ENCODE measurements at regions not wholly inside any gene's neighbourhood (a gene's known extent, or its start where the extent isn't known, plus 50 kb on each side); places are given as distances from the start of the nearest gene placed in this dataset.

DNA sequence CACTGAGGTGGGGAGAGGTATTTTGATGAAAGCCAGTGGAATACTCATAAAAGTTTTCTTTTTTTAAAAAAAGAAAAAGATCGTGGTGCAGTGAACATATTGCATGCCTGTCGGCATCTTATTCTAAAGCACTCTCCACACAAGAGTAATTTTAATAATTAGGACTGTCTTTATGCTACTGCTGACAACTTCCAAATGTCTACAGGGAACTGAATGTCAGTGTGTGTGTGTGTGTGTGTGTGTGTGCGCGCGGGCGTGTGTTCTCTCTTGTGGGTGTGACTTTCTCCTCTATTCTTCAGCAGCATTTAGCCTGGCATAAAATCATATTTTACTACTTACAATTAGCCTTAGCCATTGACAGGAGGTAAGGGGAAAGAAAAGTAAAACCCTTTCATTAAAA, 268.5 kb downstream of the C3orf38 start:
- H3K4me1 ChIP-seq = no peaks in the 10 kb centered on the region
- DNase-seq = no peak
- intact Hi-C loops (cut with DNase I) = no loop called here
- TF ChIP-seq EP300 (IDR thresholded peaks at IDR 0.05) (no peak), POLR2AphosphoS5 (IDR thresholded peaks at IDR 0.05) (no peak), POLR2A (IDR thresholded peaks at IDR 0.05) (no peak)
- TF ChIP-seq, protein P1, sequence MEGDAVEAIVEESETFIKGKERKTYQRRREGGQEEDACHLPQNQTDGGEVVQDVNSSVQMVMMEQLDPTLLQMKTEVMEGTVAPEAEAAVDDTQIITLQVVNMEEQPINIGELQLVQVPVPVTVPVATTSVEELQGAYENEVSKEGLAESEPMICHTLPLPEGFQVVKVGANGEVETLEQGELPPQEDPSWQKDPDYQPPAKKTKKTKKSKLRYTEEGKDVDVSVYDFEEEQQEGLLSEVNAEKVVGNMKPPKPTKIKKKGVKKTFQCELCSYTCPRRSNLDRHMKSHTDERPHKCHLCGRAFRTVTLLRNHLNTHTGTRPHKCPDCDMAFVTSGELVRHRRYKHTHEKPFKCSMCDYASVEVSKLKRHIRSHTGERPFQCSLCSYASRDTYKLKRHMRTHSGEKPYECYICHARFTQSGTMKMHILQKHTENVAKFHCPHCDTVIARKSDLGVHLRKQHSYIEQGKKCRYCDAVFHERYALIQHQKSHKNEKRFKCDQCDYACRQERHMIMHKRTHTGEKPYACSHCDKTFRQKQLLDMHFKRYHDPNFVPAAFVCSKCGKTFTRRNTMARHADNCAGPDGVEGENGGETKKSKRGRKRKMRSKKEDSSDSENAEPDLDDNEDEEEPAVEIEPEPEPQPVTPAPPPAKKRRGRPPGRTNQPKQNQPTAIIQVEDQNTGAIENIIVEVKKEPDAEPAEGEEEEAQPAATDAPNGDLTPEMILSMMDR (IDR thresholded peaks at IDR 0.05) = no peak
- 88% methylated on average over 6 of the region's 6 CpGs for WGBS, 2 donors
- H3K4me3 ChIP-seq = no peak overlapping the region
- no peaks in the 10 kb centered on the region for H3K9me3 ChIP-seq
- H3K36me3 ChIP-seq = no peaks in the 10 kb centered on the region
- H3K27ac ChIP-seq = no peak overlapping the region
- H3K27me3 ChIP-seq = no peaks in the 10 kb centered on the region

DNA sequence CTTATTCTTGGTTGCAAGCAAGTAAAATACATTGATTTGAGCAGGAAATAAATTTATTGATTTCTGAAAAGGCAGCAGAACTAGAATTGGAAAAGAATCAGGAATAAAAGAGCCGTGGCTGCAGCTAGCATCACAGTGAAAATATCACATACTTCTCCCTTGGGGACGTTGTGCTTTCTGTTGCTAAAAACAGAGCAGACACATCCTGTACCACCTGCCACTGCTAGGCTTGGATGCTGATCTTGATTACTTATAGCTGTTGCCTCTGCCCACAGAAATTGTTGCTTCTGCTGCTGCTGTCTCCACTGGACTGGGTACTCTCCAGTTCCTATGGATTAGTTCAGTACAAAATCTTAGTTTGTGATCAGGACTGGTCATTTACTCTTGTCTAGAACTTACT, 283.8 kb downstream of the C3orf38 start:
- no peaks in the 10 kb centered on the region for H3K36me3 ChIP-seq
- no peak for DNase-seq
- no peak overlapping the region for H3K4me3 ChIP-seq
- TF ChIP-seq POLR2AphosphoS5 (IDR thresholded peaks at IDR 0.05) (no peak), POLR2A (IDR thresholded peaks at IDR 0.05) (no peak), EP300 (IDR thresholded peaks at IDR 0.05) (no peak)
- TF ChIP-seq, protein P1 (IDR thresholded peaks at IDR 0.05) = no peak
- no peaks in the 10 kb centered on the region for H3K4me1 ChIP-seq
- no peaks in the 10 kb centered on the region for H3K27me3 ChIP-seq
- WGBS, 2 donors = 34 to 60% methylated on average over 2 of the region's 2 CpGs
- H3K27ac ChIP-seq = no peak overlapping the region
- H3K9me3 ChIP-seq = no peaks in the 10 kb centered on the region
- intact Hi-C loops (cut with DNase I) = no loop called here

DNA sequence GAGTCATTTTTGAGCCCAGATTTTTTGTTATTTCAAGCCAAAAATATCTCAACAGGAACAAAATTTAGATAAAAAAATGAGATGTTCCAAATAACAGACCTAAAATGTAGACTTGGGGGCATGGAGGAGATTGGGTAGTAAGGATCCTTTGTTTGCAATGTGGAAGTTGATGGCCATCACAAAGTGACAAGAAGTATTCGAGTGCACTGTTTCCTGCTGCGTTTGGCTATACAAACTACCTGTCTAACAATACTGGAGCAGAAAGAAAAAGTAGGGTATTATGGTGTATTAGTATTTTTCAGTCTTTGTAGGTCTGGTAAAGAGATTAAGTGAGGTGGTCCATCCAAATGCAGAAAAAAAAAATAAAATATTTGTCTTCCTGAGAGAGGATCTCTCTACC, 284.2 kb downstream of the C3orf38 start:
- H3K27ac ChIP-seq = no peak overlapping the region
- no peaks in the 10 kb centered on the region for H3K9me3 ChIP-seq
- no peaks in the 10 kb centered on the region for H3K4me1 ChIP-seq
- no peak for TF ChIP-seq POLR2A (IDR thresholded peaks at IDR 0.05)
- TF ChIP-seq POLR2AphosphoS5 (IDR thresholded peaks at IDR 0.05) = no peak
- TF ChIP-seq EP300 (IDR thresholded peaks at IDR 0.05) = no peak
- TF ChIP-seq, protein P1 (IDR thresholded peaks at IDR 0.05) = no peak
- intact Hi-C loops (cut with DNase I) = no loop called here
- DNase-seq = no peak
- no peak overlapping the region for H3K4me3 ChIP-seq
- no peaks in the 10 kb centered on the region for H3K27me3 ChIP-seq
- H3K36me3 ChIP-seq = no peaks in the 10 kb centered on the region
- WGBS, 2 donors = 73 to 93% methylated on average over 2 of the region's 2 CpGs

DNA sequence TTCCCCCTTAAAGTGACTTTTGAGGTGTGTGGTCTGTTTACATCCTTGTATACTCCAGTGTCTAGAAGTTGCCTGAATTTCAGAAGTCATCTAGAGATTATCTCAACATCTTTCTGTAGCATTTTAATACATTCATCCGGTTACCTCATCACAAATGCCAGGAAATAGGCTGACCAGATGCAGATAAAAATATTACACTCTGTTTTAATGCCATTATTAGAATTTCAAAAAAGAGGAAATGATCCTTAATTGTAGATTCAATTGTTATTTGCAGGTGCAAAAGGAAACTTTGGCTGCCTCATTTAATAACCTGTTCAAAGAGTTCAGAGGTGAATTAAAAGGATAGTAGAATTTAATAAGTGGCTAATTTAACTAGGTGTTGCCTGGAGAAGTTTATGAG, 290.9 kb downstream of the C3orf38 start:
- intact Hi-C loops (cut with DNase I) = no loop called here
- no peak for DNase-seq
- TF ChIP-seq EP300 (IDR thresholded peaks at IDR 0.05) (no peak), POLR2AphosphoS5 (IDR thresholded peaks at IDR 0.05) (no peak), POLR2A (IDR thresholded peaks at IDR 0.05) (no peak)
- TF ChIP-seq, protein P1 (IDR thresholded peaks at IDR 0.05) = no peak
- Histone ChIP-seq H3K27ac (no peak overlapping the region), H3K4me1 (no peaks in the 10 kb centered on the region), H3K4me3 (no peak overlapping the region), H3K9me3 (no peaks in the 10 kb centered on the region), H3K27me3 (no peaks in the 10 kb centered on the region), H3K36me3 (no peaks in the 10 kb centered on the region)
- 45 to 73% methylated on average over 1 of the region's 1 CpG for WGBS, 2 donors

DNA sequence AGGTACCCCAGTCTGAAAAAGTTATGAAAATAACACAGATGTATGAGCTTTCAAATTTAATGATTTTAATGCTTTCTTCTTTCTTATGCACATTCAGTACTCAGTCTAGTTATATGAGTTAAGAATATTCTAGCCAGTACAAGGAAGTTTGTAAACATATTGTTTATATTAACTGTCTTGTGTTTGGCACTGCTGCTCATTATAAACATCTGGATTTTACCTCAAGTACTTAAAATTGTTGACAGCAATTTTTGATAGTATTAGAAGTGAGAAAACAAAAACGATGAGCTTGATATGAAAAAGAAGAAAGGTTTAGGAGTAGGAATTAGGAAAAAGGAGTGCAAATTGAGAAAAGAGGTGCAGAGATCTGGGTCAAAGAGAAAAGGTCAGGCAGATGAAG, 293.3 kb downstream of the C3orf38 start:
- Histone ChIP-seq H3K27ac (no peak overlapping the region), H3K36me3 (no peaks in the 10 kb centered on the region), H3K4me3 (no peak overlapping the region), H3K4me1 (no peaks in the 10 kb centered on the region), H3K9me3 (no peaks in the 10 kb centered on the region), H3K27me3 (no peaks in the 10 kb centered on the region)
- intact Hi-C loops (cut with DNase I) = no loop called here
- DNase-seq = no peak
- TF ChIP-seq, protein P1 (IDR thresholded peaks at IDR 0.05) = no peak
- WGBS, 2 donors = 47 to 71% methylated on average over 1 of the region's 1 CpG
